Hematopoietic multipotent progenitor cell treated with erythropoietin and hydrocortisone succinate and interleukin-3 and kit ligand, for 8 days (in vitro differentiated cells): ENCODE measurements at regions not wholly inside any gene's neighbourhood (a gene's known extent, or its start where the extent isn't known, plus 50 kb on each side); places are given as distances from the start of the nearest gene placed in this dataset.

Source experiments
- DNase-seq: peaks from one replicate; pipeline ENCODE4 v3.0.0-alpha.2; 2015

- DNase-seq: no peak
Observed at GRCh38 chr2:24439971-24440340, 51.1 kb upstream of the NCOA1 start.

GRCh38 chr2:24439280-24439970, 51.6 kb upstream of the NCOA1 start:
- DNase-seq: no peak

DNA sequence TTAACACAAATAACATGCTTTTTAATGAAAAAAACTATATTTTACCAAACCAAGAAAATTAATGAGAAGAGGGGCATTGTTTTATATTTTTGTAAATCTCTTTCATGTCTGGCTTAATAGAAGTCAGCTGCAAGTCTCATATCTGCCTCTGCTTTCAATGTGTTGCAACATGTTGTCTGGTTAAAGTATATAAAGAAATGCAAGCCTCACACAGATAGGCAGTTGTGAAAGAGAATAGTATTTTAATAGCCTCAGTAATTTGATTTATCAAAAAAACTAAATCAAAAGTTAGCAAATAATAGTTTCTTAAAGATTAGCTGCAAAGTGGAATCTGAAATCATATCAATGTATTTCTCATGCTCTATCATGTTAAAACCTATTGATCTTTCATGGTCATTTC, 52.9 kb upstream of the NCOA1 start:
- no peak for DNase-seq

- no peak for DNase-seq
Observed at GRCh38 chr2:24435391-24436316, 55.4 kb upstream of the NCOA1 start.

GRCh38 chr2:24434541-24434940, 56.5 kb upstream of the NCOA1 start:
- DNase-seq: no peak

DNA sequence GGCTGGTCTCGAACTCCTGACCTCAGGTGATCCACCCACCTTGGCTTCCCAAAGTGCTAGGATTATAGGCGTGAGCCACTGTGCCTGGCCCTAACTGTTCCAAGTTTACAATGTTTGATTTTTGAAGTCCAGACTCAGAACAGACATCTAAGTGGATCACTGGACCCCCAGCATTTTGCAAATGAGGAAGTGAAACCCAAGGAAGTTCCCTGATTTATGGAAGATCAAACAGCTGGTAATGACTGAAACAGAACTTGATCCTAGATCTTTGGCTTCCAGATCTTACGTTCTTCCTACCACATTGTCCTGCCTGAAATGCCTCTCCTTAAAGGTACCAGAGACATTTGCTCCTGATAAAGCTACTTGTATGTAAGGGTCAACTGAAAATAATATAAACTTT, 58.3 kb upstream of the NCOA1 start:
- no peak for DNase-seq

GRCh38 chr2:24432121-24432520, 58.9 kb upstream of the NCOA1 start:
- no peak for DNase-seq

DNA sequence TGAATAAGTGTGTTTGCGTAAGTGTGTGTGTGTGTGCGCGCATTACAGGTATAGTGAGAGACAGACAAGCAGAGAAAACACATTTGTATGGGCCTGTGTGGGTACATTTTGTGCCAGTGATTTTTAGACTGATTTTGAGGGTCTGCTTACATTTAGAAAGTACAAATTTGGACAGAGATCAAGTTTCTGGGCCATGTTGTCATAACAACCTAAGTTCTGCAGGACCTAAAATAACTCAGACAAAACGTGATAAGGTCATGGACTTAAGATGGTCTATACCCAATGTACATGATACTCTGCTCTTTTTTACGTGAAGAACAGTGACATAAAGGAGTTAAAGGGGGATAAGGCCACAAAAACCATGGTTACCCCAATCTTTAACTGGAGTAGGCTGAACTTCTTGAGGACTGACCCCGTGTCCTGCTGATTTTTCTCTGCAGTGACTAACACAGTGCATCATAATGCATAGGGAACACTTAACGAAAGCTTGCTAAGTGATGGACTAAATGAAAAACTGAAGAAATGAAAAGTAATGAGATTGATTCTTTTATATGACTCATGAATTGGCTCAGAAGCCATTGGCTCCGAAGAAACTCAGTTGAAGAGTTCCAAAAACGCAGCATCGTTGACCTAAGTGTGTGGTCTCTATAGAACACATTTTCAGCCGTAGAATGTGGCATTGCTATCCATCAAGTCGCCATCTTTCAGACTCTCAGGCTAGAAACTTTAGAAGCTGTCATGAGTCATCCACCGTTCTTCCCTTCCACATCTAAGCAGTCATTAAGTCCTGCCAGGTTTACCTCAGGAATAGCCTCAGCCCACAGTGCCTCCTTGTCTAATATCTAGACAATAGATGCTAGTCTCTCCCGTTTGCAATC, 61.6 kb upstream of the NCOA1 start:
- DNase-seq: no peak

DNA sequence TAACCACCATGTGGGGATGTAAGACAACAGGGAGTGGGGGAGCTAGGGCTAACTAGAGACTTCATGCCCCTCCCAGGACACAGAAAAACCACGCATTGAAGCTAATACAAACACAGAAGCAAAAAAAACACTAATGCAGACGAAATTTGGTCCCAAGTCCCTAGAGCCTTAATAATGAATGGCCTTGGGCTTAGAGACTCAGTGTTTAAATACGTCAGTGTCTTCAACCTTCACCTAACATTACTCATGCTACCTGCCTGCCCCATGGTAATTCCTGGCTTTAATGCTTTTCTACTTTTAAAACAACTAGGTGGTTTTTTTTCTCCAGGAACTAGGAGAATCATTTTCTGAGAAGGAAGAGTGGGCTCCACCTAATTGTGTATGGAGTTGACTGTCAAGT, 64.1 kb upstream of the ITSN2 start:
- DNase-seq: no peak

DNA sequence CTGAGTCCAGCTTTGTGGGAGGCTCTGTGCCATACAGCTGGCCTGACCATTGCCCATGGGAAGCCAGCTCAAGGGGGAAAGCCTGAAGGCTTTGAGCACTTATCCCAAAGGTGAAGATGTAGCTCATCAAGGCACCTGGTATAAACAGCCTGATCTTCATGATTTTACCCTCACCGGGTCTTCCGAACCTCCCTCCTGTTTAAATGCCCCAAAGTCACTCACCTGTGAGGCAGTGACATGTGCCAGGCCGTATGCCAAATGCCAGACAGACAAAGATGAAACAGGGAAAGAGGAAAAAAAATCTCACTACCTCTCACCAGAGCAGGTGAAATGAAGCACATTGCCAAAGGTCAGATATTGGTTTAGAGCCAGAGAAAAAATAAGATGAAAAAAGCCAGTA, 62.8 kb upstream of the ITSN2 start:
- DNase-seq: no peak

DNA sequence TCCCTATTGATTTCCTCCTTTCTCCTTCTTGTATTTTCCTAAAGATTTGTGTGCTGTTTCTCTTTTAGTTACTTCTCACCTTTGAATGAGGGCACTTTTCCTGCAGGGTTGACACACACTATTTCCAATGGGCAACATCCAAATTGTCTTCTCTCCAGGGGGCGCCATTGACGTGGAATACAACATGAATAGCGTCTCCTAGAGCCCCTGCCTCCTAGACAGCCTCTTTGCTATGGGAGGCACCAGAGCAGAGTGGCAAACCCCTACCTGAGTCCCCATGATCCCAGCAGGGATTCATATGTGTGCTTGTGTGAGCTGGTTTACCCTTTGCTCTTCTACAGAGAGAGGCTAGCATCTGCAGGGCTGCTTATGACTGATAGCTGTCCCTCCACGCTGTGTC, 61.3 kb upstream of the ITSN2 start:
- DNase-seq: peak; percentile 85

DNA sequence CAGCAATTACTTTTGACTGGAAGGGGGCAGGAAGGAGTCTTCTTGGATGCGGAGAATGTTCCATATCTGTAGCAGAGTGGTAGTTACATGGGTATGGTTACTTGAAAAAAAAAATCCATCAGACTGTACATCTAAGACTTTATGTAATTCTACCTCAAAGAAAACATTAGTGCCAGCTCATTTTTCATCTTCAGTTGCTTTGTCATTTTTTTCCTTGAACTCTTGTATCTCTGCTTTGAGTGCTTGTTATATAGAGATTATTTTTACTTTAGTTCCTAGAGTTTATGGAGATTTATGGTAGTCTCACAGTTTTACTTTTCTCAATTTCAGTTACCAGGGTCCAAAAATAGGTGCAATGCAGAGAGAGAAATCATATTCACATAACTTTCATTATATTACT, 60.0 kb upstream of the ITSN2 start:
- DNase-seq: no peak

GRCh38 chr2:24418166-24418841, 58.0 kb upstream of the ITSN2 start:
- no peak for DNase-seq

DNA sequence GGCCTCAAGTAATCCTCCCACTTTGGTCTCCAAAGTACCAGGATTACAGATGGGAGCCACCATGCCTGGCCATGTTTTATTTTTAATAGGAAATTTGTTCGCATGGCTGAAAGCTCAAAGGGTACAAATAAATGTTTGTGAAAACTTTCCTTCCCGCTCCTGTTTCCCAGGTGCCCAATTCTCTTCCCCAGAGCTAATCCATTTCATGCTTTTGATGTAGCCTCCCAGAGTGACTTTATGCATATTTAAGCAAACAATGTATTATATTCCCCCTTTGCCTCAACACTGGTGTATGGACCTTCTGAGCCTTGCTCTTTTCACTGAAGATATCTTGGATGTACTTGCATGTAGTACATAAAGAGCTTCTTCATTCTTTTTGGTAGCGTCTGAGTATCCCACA, 52.5 kb upstream of the ITSN2 start:
- DNase-seq: no peak

GRCh38 chr2:24411488-24412151, 51.3 kb upstream of the ITSN2 start:
- DNase-seq: no peak

GRCh38 chr2:24410976-24411375, 50.6 kb upstream of the ITSN2 start:
- DNase-seq: no peak

DNA sequence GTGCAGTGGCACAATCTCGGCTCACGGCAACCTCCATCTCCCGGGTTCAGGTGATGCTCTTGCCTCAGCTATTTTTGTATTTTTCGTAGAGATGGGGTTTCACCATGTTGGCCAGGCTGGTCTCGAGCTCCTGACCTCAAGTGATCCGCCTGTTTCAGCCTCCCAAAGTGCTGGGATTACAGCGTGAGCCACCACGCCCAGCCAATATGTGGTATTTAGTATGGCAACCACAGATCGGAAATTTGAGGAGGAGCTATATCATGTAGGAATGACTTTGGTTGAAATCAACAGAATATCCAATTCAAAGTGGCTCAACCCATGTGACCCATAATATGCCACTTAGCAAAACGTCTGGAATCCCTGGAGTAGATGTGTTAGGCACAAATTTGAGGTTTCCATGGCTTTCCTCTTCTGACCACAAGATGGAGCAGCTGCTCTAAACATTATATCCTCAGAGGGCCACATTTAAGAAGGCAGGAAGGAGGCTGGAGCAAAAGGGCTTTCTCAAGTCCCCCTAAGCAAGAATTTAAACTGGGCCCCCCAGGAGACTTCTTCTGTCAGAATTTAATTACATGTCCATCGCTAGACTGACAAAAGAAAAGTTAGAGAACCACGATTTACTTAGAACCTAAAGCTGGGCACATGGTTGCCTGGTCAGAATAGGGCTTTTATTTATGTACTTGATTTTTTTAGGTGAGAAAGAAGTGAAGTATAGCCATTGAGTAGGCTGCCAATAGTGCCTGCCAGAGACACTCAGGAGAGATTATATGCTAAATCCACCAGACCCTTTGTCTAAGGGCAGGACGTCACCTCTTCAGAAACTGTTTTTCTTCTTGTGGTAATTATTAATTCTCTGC, 49.6 kb upstream of the ITSN2 start:
- peak; percentile 79 for DNase-seq
